ENCODE measurements at regions not wholly inside any gene's neighbourhood (a gene's known extent, or its start where the extent isn't known, plus 50 kb on each side); places are given as distances from the start of the nearest gene placed in this dataset.
A peak's percentile ranks its signal among the peaks of the same experiment; 100 is the strongest.

- TF ChIP-seq CTCF (conservative IDR thresholded peaks at IDR 0.05) (no peak), EZH2 (IDR thresholded peaks at IDR 0.05; ENCODE audit: low read depth) (no peak)
- POLR2A ChIA-PET (ENCODE audit: unreplicated experiment), result no interaction called here
These were observed 108.6 kb upstream of the PRR20G start for GRCh38 chr3:127396473-127396872.

DNA sequence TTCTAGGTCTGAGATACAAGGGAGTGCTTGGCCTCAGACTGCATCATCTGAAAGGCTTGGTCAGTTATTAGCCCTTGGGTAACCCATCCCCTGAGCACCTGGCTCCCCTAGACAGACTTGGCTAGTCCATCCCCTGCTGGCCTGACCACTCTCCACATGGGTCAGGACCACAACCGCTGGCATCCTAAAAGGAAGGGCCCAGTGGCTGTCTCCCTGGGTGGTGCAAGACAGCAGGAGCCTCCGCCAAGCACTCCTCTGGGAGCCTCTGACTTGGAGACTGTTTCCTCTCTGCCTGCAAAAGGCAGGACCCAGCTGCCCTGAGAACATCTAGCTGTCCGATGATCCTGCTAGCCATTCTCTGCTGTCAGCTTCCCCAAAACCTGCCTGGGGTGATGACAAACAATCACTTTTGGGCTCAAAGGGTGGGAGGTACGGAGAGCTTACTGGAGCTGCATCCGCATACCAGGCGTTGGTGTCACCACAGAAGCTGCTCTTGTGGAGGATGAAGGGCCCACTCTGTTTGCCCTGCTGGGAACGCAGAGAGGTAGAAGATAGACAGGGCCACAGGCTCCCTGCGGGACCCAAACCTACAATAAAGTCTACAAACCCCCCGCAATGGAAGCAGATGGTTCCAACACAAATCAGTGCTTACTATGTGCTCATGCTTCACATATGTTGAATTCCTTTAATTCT, 108.0 kb upstream of the PRR20G start:
- no peaks in the 10 kb centered on the region for H3K4me1 ChIP-seq (replicated peaks; ENCODE audit: insufficient read depth)
- H3K9me3 ChIP-seq (ENCODE audit: insufficient read depth, low read depth), result no peaks in the 10 kb centered on the region
- H3K4me3 ChIP-seq, result no peak overlapping the region
- peak in 1 of 2 experiments; percentile 29 for DNase-seq
- BruUV-seq (replicated peaks), result no TSS peak
- intact Hi-C loops (cut with micrococcal nuclease; ENCODE audit: unreplicated experiment), result no loop called here
- no peak overlapping the region for H3K4me2 ChIP-seq
- peaks cover 7% of the 10 kb centered on the region for H3K27me3 ChIP-seq (ENCODE audit: insufficient read depth, low read depth)
- no peaks in the 10 kb centered on the region for H3F3A ChIP-seq (ENCODE audit: insufficient read depth, low read depth)
- no peaks in the 10 kb centered on the region for H3K9me2 ChIP-seq (ENCODE audit: insufficient read depth)
- ChIA-PET CTCF (no interaction called here), POLR2A (ENCODE audit: unreplicated experiment) (interaction anchor here (0.6 kb wide), 2 partner anchors 91 to 1713 kb away, joined by 6 to 7 read pairs; no protein-coding TSS in a partner anchor)
- H4K20me1 ChIP-seq (ENCODE audit: insufficient read depth), result no peaks in the 10 kb centered on the region
- H3K79me2 ChIP-seq (ENCODE audit: low read depth), result no peaks in the 10 kb centered on the region
- no peak overlapping the region for H3K27ac ChIP-seq
- TF ChIP-seq EZH2 (IDR thresholded peaks at IDR 0.05; ENCODE audit: low read depth), result no peak
- no peak for TF ChIP-seq CTCF (conservative IDR thresholded peaks at IDR 0.05)
- no peaks in the 10 kb centered on the region for H3K36me3 ChIP-seq (ENCODE audit: low read depth)
- no peak overlapping the region for H2AFZ ChIP-seq

More at GRCh38 chr3:127396473-127396872, 108.6 kb upstream of the PRR20G start:
- Histone ChIP-seq H4K20me1 (ENCODE audit: insufficient read depth) (no peaks in the 10 kb centered on the region), H3K9me3 (ENCODE audit: insufficient read depth, low read depth) (no peaks in the 10 kb centered on the region), H3K4me3 (no peak overlapping the region), H3K36me3 (ENCODE audit: low read depth) (no peaks in the 10 kb centered on the region), H3F3A (ENCODE audit: insufficient read depth, low read depth) (no peaks in the 10 kb centered on the region), H3K4me2 (no peak overlapping the region), H3K27ac (no peak overlapping the region), H3K79me2 (ENCODE audit: low read depth) (no peaks in the 10 kb centered on the region), H3K27me3 (ENCODE audit: insufficient read depth, low read depth) (peaks cover 7% of the 10 kb centered on the region), H3K9me2 (ENCODE audit: insufficient read depth) (no peaks in the 10 kb centered on the region), H2AFZ (no peak overlapping the region), H3K4me1 (replicated peaks; ENCODE audit: insufficient read depth) (no peaks in the 10 kb centered on the region)
- intact Hi-C loops (cut with micrococcal nuclease; ENCODE audit: unreplicated experiment), result no loop called here
- BruUV-seq (replicated peaks), result no TSS peak
- no peak for DNase-seq
- CTCF ChIA-PET, result interaction anchor here (0.6 kb wide), 1 partner anchor 648 kb away, joined by 5 read pairs; no protein-coding TSS in a partner anchor

DNA sequence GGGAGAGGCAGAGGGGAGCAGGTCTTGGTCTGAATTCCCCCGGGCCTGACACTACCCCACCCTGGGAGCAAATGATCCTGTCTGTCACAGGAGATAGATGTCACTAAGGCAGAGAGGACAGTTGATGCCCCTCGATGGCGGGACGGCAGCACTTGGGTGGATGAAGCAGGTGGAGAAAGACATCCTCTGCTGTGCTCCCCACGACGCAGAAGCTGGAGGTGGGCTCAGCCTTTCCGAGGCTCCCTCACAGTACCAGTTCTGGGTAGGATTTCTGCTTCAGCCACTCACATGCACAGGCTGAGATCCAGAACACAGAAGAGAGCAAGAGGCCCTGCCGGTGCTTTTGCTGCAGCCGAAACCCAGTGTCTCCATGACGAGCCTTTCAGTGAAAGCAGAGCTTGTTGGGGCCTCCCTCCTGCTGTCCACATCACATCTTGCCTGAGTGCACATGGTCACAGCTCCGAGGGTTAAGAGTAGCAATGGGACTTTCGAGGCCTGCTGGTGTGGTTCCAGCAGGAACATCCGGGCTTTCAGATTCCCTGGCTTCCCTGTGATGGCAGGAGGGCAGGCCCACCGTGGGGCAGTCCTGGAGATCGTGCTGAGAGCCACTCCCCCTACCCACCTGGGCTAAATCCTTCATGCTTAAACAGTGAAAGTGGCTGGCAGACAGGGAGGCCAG, 107.3 kb upstream of the PRR20G start:
- Histone ChIP-seq H3K27ac (no peak overlapping the region), H2AFZ (no peak overlapping the region), H3K4me1 (replicated peaks; ENCODE audit: insufficient read depth) (no peaks in the 10 kb centered on the region), H3K4me2 (no peak overlapping the region), H3K36me3 (ENCODE audit: low read depth) (no peaks in the 10 kb centered on the region), H3K27me3 (ENCODE audit: insufficient read depth, low read depth) (peaks cover 7% of the 10 kb centered on the region), H3F3A (ENCODE audit: insufficient read depth, low read depth) (no peaks in the 10 kb centered on the region), H3K9me2 (ENCODE audit: insufficient read depth) (no peaks in the 10 kb centered on the region), H3K79me2 (ENCODE audit: low read depth) (no peaks in the 10 kb centered on the region), H4K20me1 (ENCODE audit: insufficient read depth) (no peaks in the 10 kb centered on the region), H3K4me3 (no peak overlapping the region), H3K9me3 (ENCODE audit: insufficient read depth, low read depth) (no peaks in the 10 kb centered on the region)
- DNase-seq, result no peak
- no TSS peak for BruUV-seq (replicated peaks)
- POLR2A ChIA-PET (ENCODE audit: unreplicated experiment), result interaction anchor here (0.6 kb wide), 2 partner anchors 91 to 1712 kb away, joined by 6 to 7 read pairs; no protein-coding TSS in a partner anchor
- CTCF ChIA-PET, result no interaction called here
- no peak for TF ChIP-seq EZH2 (IDR thresholded peaks at IDR 0.05; ENCODE audit: low read depth)
- TF ChIP-seq CTCF (conservative IDR thresholded peaks at IDR 0.05), result no peak
- intact Hi-C loops (cut with micrococcal nuclease; ENCODE audit: unreplicated experiment), result no loop called here
